Tibial nerve (tissue), 4 donors: ENCODE measurements at regions not wholly inside any gene's neighbourhood (a gene's known extent, or its start where the extent isn't known, plus 50 kb on each side); places are given as distances from the start of the nearest gene placed in this dataset.

Source experiments
- DNase-seq, 2 donors: peaks; one replicate each; pipeline ENCODE4 v3.0.0-alpha.2; 2019; ENCODE audit warnings: low spot score in 2 of 2
- H3K27ac ChIP-seq, 4 donors: fragments of 200-600 bp; sonication (generic) in 3 of 4; one replicate each; pipeline ENCODE4 v1.5.1; 2017 to 2019; ENCODE audit warnings: mild to moderate bottlenecking in 1 of 4
- H3K27me3 ChIP-seq, 2 donors: fragments of 200-600 bp; sonication (generic) in 1 of 2; one replicate each; pipeline versions ENCODE4 v1.5.1 to v1.6.0; 2017 to 2019
- H3K36me3 ChIP-seq, 3 donors: fragments of 200-600 bp; sonication (generic); one replicate each; pipeline ENCODE4 v1.5.1; 2018 to 2019
- H3K4me1 ChIP-seq, 4 donors: fragments of 200-600 bp; sonication (generic) in 3 of 4; one replicate each; pipeline ENCODE4 v1.5.1; 2017 to 2019
- H3K4me3 ChIP-seq, 4 donors: fragments of 200-600 bp; sonication (generic) in 3 of 4; one replicate each; pipeline ENCODE4 v1.5.1; 2017 to 2019; ENCODE audit warnings: mild to moderate bottlenecking in 1 of 4, moderate library complexity in 1 of 4
- H3K9me3 ChIP-seq, 4 donors: fragments of 200-600 bp; sonication (generic) in 3 of 4; one replicate each; pipeline ENCODE4 v1.5.1; 2017 to 2019
- CTCF ChIP-seq, 5 experiments: fragments of 200-600 bp in 3 of 5; fragments of 450-650 bp in 2 of 5; sonication (generic) in 3 of 5; IDR thresholded peaks; one replicate each; pipeline ENCODE4 v1.5.1; 2016 to 2019; ENCODE audit warnings: antibody characterized with exemption in 5 of 5, mild to moderate bottlenecking in 3 of 5, moderate library complexity in 2 of 5
- EP300 ChIP-seq, 2 donors: sonication (generic); formaldehyde crosslinking; IDR thresholded peaks; one replicate each; pipeline ENCODE4 v1.6.1; 2017; ENCODE audit warnings: antibody characterized with exemption in 2 of 2, mild to moderate bottlenecking in 1 of 2
- POLR2A ChIP-seq, 2 donors: fragments of 450-650 bp; IDR thresholded peaks; one replicate each; pipeline ENCODE4 v1.6.1; 2017; ENCODE audit warnings: antibody characterized with exemption in 2 of 2, mild to moderate bottlenecking in 2 of 2, moderate library complexity in 2 of 2
- WGBS, 2 donors: methylation state at CpG; one replicate each; pipeline ENCODE4 v1.1.5; 2018; 5-methylcytosine and 5-hydroxymethylcytosine counted together

GRCh38 chr5:117065161-117065560 lies 490.5 kb upstream of the SEMA6A start:
- Histone ChIP-seq H3K36me3 (no peaks in the 10 kb centered on the region), H3K27ac (no peak overlapping the region), H3K4me3 (no peak overlapping the region), H3K27me3 (no peaks in the 10 kb centered on the region), H3K9me3 (no peaks in the 10 kb centered on the region), H3K4me1 (no peaks in the 10 kb centered on the region)
- 68 to 78% methylated on average over 1 of the region's 1 CpG for WGBS, 2 donors
- no peak for DNase-seq
- no peak for TF ChIP-seq CTCF (IDR thresholded peaks at IDR 0.05)
- no peak for TF ChIP-seq EP300 (IDR thresholded peaks at IDR 0.05)
- TF ChIP-seq POLR2A (IDR thresholded peaks at IDR 0.05), result no peak

GRCh38 chr5:117060099-117060498 lies 485.5 kb upstream of the SEMA6A start:
- no peak for DNase-seq
- no peaks in the 10 kb centered on the region for H3K36me3 ChIP-seq
- 97% methylated on average over 1 of the region's 1 CpG for WGBS, 2 donors
- no peaks in the 10 kb centered on the region for H3K27me3 ChIP-seq
- no peak overlapping the region for H3K27ac ChIP-seq
- H3K9me3 ChIP-seq, result no peaks in the 10 kb centered on the region
- no peak overlapping the region for H3K4me3 ChIP-seq
- no peaks in the 10 kb centered on the region for H3K4me1 ChIP-seq
- TF ChIP-seq POLR2A (IDR thresholded peaks at IDR 0.05) (no peak), EP300 (IDR thresholded peaks at IDR 0.05) (no peak), CTCF (IDR thresholded peaks at IDR 0.05) (no peak)

GRCh38 chr5:117058740-117059139 lies 484.1 kb upstream of the SEMA6A start:
- no peak for DNase-seq
- H3K27ac ChIP-seq, result no peak overlapping the region
- H3K9me3 ChIP-seq, result no peaks in the 10 kb centered on the region
- H3K4me3 ChIP-seq, result no peak overlapping the region
- H3K4me1 ChIP-seq, result no peaks in the 10 kb centered on the region
- H3K27me3 ChIP-seq, result no peaks in the 10 kb centered on the region
- TF ChIP-seq CTCF (IDR thresholded peaks at IDR 0.05), result no peak
- TF ChIP-seq EP300 (IDR thresholded peaks at IDR 0.05), result no peak
- no peak for TF ChIP-seq POLR2A (IDR thresholded peaks at IDR 0.05)
- no peaks in the 10 kb centered on the region for H3K36me3 ChIP-seq

GRCh38 chr5:117055517-117055916 lies 480.9 kb upstream of the SEMA6A start:
- no peaks in the 10 kb centered on the region for H3K4me1 ChIP-seq
- DNase-seq, result no peak
- no peak overlapping the region for H3K27ac ChIP-seq
- TF ChIP-seq POLR2A (IDR thresholded peaks at IDR 0.05) (no peak), EP300 (IDR thresholded peaks at IDR 0.05) (no peak), CTCF (IDR thresholded peaks at IDR 0.05) (no peak)
- H3K36me3 ChIP-seq, result no peaks in the 10 kb centered on the region
- H3K4me3 ChIP-seq, result no peak overlapping the region
- H3K9me3 ChIP-seq, result no peaks in the 10 kb centered on the region
- no peaks in the 10 kb centered on the region for H3K27me3 ChIP-seq
- WGBS, 2 donors, result 39 to 51% methylated on average over 2 of the region's 2 CpGs

- Histone ChIP-seq H3K27ac (no peak overlapping the region), H3K27me3 (no peaks in the 10 kb centered on the region), H3K4me3 (no peak overlapping the region)
Measured at GRCh38 chr5:117054911-117055310, 480.3 kb upstream of the SEMA6A start.

GRCh38 chr5:117054141-117054540 lies 479.5 kb upstream of the SEMA6A start:
- TF ChIP-seq CTCF (IDR thresholded peaks at IDR 0.05) (no peak), POLR2A (IDR thresholded peaks at IDR 0.05) (no peak), EP300 (IDR thresholded peaks at IDR 0.05) (no peak)
- no peaks in the 10 kb centered on the region for H3K27me3 ChIP-seq
- H3K4me3 ChIP-seq, result no peak overlapping the region
- no peak for DNase-seq
- no peaks in the 10 kb centered on the region for H3K4me1 ChIP-seq
- H3K36me3 ChIP-seq, result no peaks in the 10 kb centered on the region
- H3K27ac ChIP-seq, result no peak overlapping the region
- WGBS, 2 donors, result 40 to 50% methylated on average over 1 of the region's 1 CpG
- no peaks in the 10 kb centered on the region for H3K9me3 ChIP-seq

More at GRCh38 chr5:117054911-117055310, 480.3 kb upstream of the SEMA6A start:
- WGBS, 2 donors, result 45 to 50% methylated on average over 4 of the region's 4 CpGs
- no peaks in the 10 kb centered on the region for H3K36me3 ChIP-seq
- no peaks in the 10 kb centered on the region for H3K4me1 ChIP-seq
- H3K9me3 ChIP-seq, result no peaks in the 10 kb centered on the region
- no peak for DNase-seq
- no peak for TF ChIP-seq EP300 (IDR thresholded peaks at IDR 0.05)
